CD4-positive, alpha-beta T cell (primary cell): ENCODE measurements at regions not wholly inside any gene's neighbourhood (a gene's known extent, or its start where the extent isn't known, plus 50 kb on each side); places are given as distances from the start of the nearest gene placed in this dataset.

ENCODE experiments used
- ATAC-seq: fragments of 200-7000 bp; cut with Tn5 transposase; one replicate; pipeline ENCODE4 v1.10.0; 2022; ENCODE audit warnings: mild to moderate bottlenecking; ENCODE audit not compliant: poor library complexity
- CTCF ChIA-PET: fragments of 350-600 bp; sonication (Branson Sonifier 250); formaldehyde crosslinking; loops from one replicate; lab custom pipeline; 2021; ENCODE audit warnings: antibody characterized with exemption, inconsistent platforms; lab: Charles Lee
- POLR2A ChIA-PET: fragments of 350-600 bp; sonication (Branson Sonifier 250); formaldehyde crosslinking; loops from one replicate; lab custom pipeline; 2021; ENCODE audit warnings: antibody characterized with exemption, inconsistent platforms; lab: Charles Lee
- DNase-seq, 14 experiments: peaks; one replicate each; pipeline ENCODE4 v3.0.0-alpha.2; 2013 to 2020; ENCODE audit warnings: mixed read lengths in 2 of 14
- H3K27ac ChIP-seq, 2 donors: one replicate each; pipeline versions ENCODE4 v1.5.1 to v1.7.0; 2013; ENCODE audit warnings: low read length in 2 of 2, low read depth in 1 of 2, mild to moderate bottlenecking in 1 of 2
- H3K27me3 ChIP-seq, 2 experiments: 1 replicate in 1 of 2; 2 replicates in 1 of 2; pipeline versions ENCODE4 v1.6.1 to v1.7.0; 2013; ENCODE audit warnings: low read length in 2 of 2, control low read depth in 1 of 2, mild to moderate bottlenecking in 1 of 2, moderate library complexity in 1 of 2; ENCODE audit not compliant: insufficient read depth in 2 of 2, control insufficient read depth in 1 of 2
- H3K36me3 ChIP-seq: one replicate; pipeline ENCODE4 v1.6.1; 2013; ENCODE audit warnings: low read length, control low read depth; ENCODE audit not compliant: insufficient read depth
- H3K4me1 ChIP-seq: one replicate; pipeline ENCODE4 v1.6.1; 2013; ENCODE audit warnings: low read length, control low read depth; ENCODE audit not compliant: insufficient read depth
- H3K4me3 ChIP-seq: one replicate; pipeline ENCODE4 v1.5.1; 2013; ENCODE audit warnings: mild to moderate bottlenecking, low read length, moderate library complexity
- H3K9me3 ChIP-seq, 2 experiments: 1 replicate in 1 of 2; 2 replicates in 1 of 2; pipeline versions ENCODE4 v1.6.1 to v1.7.0; 2013; ENCODE audit warnings: low read length in 2 of 2, mild to moderate bottlenecking in 2 of 2, control low read depth in 1 of 2, moderate library complexity in 1 of 2; ENCODE audit not compliant: control insufficient read depth in 1 of 2, insufficient read depth in 1 of 2
- H3K27ac Mint-ChIP-seq: one replicate; pipeline ENCODE4 v1.8.0; 2020; ENCODE audit warnings: mixed read lengths
- H3K27me3 Mint-ChIP-seq: one replicate; pipeline ENCODE4 v1.8.0; 2021; ENCODE audit warnings: mixed read lengths
- H3K36me3 Mint-ChIP-seq: one replicate; pipeline ENCODE4 v1.8.0; 2021; ENCODE audit warnings: low read depth, mixed read lengths
- H3K4me1 Mint-ChIP-seq: one replicate; pipeline ENCODE4 v1.8.0; 2021; ENCODE audit warnings: low read depth, mixed read lengths
- H3K4me3 Mint-ChIP-seq: one replicate; pipeline ENCODE4 v1.8.0; 2020; ENCODE audit warnings: mild to moderate bottlenecking, mixed read lengths
- H3K9me3 Mint-ChIP-seq: one replicate; pipeline ENCODE4 v1.8.0; 2020; ENCODE audit warnings: mixed read lengths
- CTCF ChIP-seq: fragments of 200-600 bp; IDR thresholded peaks from one replicate; pipeline ENCODE4 v1.8.0; 2022; ENCODE audit warnings: antibody characterized with exemption, mild to moderate bottlenecking
- intact Hi-C, 2 experiments: fragments of 100-400 bp; cut with DNase I in 1 of 2; cut with micrococcal nuclease in 1 of 2; formaldehyde crosslinking; loops; one replicate each; pipeline versions ENCODE4 v1.15.1 to v1.9.0; 2023 to 2025; cut with DNase I, micrococcal nuclease

DNA sequence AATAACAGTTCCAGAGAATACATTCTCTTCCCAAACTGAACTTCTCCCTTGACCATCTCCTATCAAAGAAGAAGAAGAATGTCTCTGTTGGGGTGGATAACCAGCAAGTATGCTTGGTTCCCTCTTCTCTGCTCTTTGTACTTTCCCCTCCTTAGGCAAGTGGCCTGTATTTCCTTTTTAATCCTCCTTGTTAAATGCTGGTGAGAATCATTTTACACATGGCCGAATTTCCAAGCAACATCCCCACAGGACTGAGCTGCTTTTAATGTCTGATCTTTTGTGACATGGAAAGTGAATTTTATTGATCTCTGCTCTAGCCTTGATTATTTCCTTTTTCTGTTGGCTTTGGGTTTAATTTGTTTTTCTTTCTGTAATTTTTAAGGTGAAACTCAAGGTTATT lies 336.7 kb downstream of the DUSP10 start:
- no peak overlapping the region for H3K27ac ChIP-seq
- no peak overlapping the region for H3K27ac Mint-ChIP-seq
- TF ChIP-seq CTCF, result no peak
- no peaks in the 10 kb centered on the region for H3K9me3 Mint-ChIP-seq
- intact Hi-C loops, result no loop called here
- peaks cover 13% of the 10 kb centered on the region for H3K27me3 Mint-ChIP-seq
- H3K27me3 ChIP-seq, result no peaks in the 10 kb centered on the region
- H3K4me1 ChIP-seq, result no peaks in the 10 kb centered on the region
- no peak overlapping the region for H3K4me3 Mint-ChIP-seq
- ATAC-seq, result no peak
- ChIA-PET CTCF (no interaction called here), POLR2A (no interaction called here)
- H3K4me3 ChIP-seq, result no peak overlapping the region
- no peaks in the 10 kb centered on the region for H3K36me3 ChIP-seq
- H3K36me3 Mint-ChIP-seq, result no peaks in the 10 kb centered on the region
- DNase-seq, result no peak
- H3K4me1 Mint-ChIP-seq, result no peaks in the 10 kb centered on the region
- H3K9me3 ChIP-seq, result no peaks in the 10 kb centered on the region

GRCh38 chr1:221408117-221408803 lies 333.6 kb downstream of the DUSP10 start:
- ATAC-seq (no peak), DNase-seq (no peak)
- H3K27ac Mint-ChIP-seq, result no peak overlapping the region
- H3K27me3 Mint-ChIP-seq, result peaks cover 6% of the 10 kb centered on the region
- Histone ChIP-seq H3K4me3 (no peak overlapping the region), H3K36me3 (no peaks in the 10 kb centered on the region), H3K4me1 (no peaks in the 10 kb centered on the region), H3K9me3 (no peaks in the 10 kb centered on the region), H3K27ac (no peak overlapping the region), H3K27me3 (peaks cover 0 to 2% of the 10 kb centered on the region in 2 experiments)
- H3K36me3 Mint-ChIP-seq, result no peaks in the 10 kb centered on the region
- no peaks in the 10 kb centered on the region for H3K4me1 Mint-ChIP-seq
- no peaks in the 10 kb centered on the region for H3K9me3 Mint-ChIP-seq
- TF ChIP-seq CTCF, result no peak
- POLR2A ChIA-PET, result no interaction called here
- H3K4me3 Mint-ChIP-seq, result no peak overlapping the region
- CTCF ChIA-PET, result no interaction called here
- intact Hi-C loops, result no loop called here

DNA sequence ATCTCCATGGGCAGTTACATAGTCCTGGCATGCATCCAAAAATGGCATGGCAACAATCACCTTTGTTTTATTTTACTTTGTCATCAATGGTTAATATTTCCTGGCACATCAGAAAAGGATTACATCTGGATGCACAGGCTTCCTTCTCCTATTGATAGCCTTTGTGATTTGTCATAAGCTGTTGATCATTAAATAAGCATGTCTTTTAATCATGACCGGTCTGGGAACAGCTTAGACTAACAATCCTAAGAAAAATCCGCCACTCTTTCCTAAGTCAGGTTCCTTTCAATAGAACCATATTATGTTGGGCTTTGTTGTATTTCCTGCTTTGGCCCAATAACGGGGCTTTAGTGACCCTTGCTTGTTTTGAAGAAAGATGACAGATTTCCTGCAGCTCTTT lies 330.6 kb downstream of the DUSP10 start:
- H3K36me3 Mint-ChIP-seq, result no peaks in the 10 kb centered on the region

More for the DNA sequence above, 330.6 kb downstream of the DUSP10 start:
- no peaks in the 10 kb centered on the region for H3K4me1 Mint-ChIP-seq
- Histone ChIP-seq H3K9me3 (no peaks in the 10 kb centered on the region), H3K27ac (no peak overlapping the region), H3K4me1 (no peaks in the 10 kb centered on the region), H3K27me3 (peaks cover 0 to 5% of the 10 kb centered on the region in 2 experiments), H3K36me3 (no peaks in the 10 kb centered on the region), H3K4me3 (no peak overlapping the region)
- no peak overlapping the region for H3K4me3 Mint-ChIP-seq
- DNase-seq (no peak), ATAC-seq (no peak)
- CTCF ChIA-PET, result interaction anchor here (0.8 kb wide), 1 partner anchor 19 kb away, joined by 3 read pairs; no protein-coding TSS in a partner anchor
- peaks cover 15% of the 10 kb centered on the region for H3K27me3 Mint-ChIP-seq
- no peak overlapping the region for H3K27ac Mint-ChIP-seq
- no peaks in the 10 kb centered on the region for H3K9me3 Mint-ChIP-seq
- no peak for TF ChIP-seq CTCF
- POLR2A ChIA-PET, result no interaction called here
- intact Hi-C loops, result no loop called here
